GM19035 (cell line): ENCODE measurements at regions not wholly inside any gene's neighbourhood (a gene's known extent, or its start where the extent isn't known, plus 50 kb on each side); places are given as distances from the start of the nearest gene placed in this dataset.
"Not testable (repeated sequence)": the region's sequence is repeated elsewhere in the genome, so short reads cannot be mapped to it uniquely, and the experiment has no call there.

Experiments used
- ATAC-seq: cut with Tn5 transposase; IDR thresholded peaks from one replicate; pipeline ENCODE4 v1.9.1; 2021; ENCODE audit not compliant: unreplicated experiment

DNA sequence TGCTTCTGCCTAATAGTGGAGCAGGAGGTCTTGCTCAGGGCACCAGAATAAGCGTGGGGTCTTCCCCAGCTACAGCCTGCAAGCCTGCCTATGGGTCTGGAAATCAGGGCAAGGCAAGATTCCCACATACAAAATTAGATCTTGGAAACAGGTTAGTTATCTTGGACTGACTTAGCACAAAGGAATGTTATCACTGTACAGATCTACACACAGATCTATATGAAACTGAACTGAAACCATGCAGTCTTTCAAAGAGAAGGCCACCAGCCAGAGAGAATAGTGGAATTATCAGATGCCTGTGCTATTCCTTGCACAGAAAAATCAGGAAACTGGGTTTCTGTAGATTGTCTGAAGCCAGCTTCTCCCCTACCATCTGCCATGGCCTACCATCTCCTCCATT lies 585.7 kb downstream of the ACTL7B start:
- no peak for ATAC-seq

DNA sequence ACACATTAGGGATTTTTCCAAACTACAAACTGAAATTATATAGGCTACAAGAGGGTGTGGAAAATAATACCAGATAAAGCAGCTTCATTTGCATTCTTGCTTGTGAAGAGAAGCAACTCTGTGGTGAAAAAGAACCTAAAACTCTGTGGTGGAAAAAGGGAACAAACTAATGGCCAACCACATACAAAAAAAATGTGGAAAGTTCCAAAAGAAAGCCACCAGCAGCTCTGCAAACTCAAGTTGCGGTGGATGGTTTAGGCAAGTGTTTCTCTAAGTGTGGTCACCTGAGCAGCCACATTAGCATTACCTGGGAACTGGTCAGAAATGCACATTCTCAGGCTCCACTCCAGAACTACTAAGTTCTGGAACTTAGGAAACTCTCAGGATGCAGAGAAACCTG lies 586.4 kb downstream of the ACTL7B start:
- no peak for ATAC-seq

- no peak for ATAC-seq
These were observed 590.7 kb downstream of the ACTL7B start for GRCh38 chr9:108265065-108265464.

DNA sequence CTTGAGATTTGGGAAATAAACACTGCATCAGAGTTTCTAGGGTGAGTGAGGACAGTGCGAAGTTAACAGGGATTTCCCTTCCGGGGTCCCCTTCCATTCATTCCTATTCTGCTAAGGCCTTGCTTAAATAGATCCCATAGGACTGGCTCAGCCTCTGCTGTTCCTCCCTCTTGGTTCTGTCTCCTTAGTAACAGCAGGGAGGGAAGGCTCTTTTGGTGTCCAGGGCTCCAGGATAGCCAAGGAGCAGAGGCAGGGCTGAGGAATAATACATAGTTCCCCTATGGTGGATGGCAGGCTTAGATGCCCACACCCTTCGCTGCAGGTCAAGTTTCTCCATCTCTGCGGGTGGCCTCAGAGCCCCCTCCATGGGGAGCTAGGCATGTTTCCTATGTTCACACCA lies 591.7 kb downstream of the ACTL7B start:
- ATAC-seq: no peak

DNA sequence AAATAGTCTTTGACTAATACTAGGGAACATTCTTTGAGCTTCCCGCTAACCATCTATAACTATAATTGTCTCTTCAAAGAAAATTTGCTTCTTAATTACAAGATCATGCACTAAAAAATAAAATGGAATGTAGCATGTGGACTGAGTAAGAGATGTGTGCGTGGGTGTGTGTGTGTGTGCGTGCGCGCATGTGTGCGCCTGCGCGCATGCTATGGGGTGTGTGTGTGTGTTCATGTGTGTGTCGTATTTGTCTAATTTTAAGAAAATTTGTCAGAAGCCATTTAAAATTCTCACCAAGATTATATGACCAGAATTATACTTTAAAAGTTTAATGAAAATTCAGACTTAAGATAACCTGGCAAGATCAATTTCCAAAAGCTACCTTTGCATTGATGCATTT lies 593.0 kb downstream of the ACTL7B start:
- ATAC-seq: no peak

- no peak for ATAC-seq
These were observed 595.7 kb downstream of the ACTL7B start for GRCh38 chr9:108259917-108260675.

DNA sequence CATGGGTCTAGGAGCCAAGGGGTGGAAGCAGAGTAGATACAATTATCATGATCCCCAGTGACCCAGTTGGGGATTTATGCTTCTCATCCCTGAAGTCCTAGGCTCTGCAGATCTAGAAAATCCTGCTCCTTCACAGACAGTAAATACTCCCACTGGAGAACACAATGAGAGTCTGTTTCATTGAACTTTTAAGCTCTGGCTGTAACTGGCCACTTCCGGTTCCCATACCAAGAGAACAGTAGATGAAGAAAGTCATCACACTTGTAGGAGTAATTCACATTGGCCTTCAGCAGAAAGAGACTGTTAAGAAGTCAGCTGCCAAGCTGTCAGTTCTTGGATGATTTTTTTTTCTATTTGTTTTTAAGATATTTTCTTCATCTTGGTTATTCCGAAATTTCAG lies 597.1 kb downstream of the ACTL7B start:
- ATAC-seq: no peak

DNA sequence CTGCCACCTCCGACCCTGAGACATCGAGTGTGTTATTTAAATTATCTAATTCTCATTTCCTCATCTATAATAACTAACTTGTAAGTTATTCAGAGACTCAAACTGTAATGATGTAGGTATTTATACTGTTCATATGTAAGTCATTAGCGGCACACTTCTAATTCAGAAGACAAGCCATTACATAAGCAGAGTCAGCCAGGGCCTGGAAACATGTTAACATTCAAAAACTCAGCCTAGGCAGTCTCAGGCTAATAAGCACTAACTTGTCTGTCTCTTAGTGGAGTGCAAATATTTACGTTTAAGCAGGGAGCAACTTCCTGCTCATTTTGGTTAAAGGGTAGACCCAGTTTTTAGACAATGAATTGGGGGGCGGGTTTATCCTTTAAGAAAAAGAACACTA lies 598.4 kb downstream of the ACTL7B start:
- ATAC-seq: no peak

GRCh38 chr9:108254236-108254635 lies 601.5 kb downstream of the ACTL7B start:
- no peak for ATAC-seq

DNA sequence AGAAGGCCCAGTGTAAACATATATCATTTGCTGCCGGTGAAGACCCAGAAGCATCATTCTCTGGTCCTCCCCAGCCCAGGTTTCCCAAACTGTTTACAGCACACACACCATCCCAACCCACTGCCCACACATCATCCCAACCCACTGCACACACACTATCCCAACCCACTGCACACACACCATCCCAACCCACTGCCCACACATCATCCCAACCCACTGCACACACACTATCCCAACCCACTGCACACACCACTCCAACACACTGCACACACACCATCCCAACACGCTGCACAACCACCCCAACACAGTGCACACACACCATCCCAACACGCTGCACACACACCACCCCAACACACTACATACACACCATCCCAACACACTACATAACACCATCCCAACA lies 608.4 kb downstream of the ACTL7B start:
- not testable (repeated sequence) for ATAC-seq

- no peak for ATAC-seq
These were observed 609.9 kb downstream of the ACTL7B start for GRCh38 chr9:108245901-108246300.

- ATAC-seq: no peak
These were observed 610.5 kb downstream of the ACTL7B start for GRCh38 chr9:108245331-108245730.

DNA sequence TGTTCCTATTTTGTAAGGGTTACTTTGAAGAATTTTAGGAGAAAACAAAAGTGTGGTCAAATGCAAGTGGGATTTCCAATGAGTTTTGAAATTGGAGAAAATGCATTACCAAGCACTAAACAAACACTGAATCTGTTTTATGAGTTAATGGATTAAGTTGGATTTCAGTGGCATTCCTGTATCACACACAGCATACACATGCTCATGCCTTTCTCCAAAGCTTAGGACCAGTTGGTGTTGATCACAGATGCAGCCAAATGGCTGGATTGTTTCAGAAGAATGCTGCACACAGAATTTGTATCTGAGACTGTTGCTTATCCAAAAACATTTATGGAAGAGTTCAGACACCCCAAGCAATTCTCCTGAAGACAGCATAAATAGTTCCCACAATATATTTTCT lies 611.1 kb downstream of the ACTL7B start:
- ATAC-seq: no peak

DNA sequence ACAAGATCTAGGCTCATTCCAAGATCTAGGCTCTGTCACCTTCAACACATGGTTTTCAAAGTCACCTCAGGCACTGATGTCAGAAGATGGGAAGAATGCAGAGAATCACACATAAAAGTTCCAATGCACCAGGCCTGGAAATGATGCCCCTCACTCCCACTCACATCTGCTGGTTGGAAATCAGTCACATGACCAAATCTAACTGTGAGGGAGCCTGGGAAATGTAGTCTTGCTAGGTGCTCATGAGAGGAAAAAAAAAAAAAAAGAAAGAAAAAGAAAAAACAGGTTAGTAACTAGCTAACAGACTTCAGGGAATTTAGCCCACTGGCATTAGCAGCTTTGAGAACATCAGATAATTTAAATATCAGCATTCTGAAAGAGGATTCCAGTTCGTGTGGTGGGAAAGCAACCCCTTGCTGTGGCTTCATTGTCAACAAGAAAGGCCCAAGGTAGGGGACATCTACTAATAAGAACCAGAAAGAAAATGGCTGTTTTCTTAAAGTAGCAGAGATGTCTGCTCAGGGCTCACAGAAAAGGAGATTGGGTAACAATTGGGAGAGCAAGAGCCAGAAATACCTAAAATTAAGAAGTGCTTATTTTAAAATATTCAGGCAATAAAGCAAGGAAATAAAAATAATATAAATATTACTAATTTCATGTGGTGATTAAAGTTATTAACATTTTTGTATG lies 614.3 kb downstream of the ACTL7B start:
- no peak for ATAC-seq

DNA sequence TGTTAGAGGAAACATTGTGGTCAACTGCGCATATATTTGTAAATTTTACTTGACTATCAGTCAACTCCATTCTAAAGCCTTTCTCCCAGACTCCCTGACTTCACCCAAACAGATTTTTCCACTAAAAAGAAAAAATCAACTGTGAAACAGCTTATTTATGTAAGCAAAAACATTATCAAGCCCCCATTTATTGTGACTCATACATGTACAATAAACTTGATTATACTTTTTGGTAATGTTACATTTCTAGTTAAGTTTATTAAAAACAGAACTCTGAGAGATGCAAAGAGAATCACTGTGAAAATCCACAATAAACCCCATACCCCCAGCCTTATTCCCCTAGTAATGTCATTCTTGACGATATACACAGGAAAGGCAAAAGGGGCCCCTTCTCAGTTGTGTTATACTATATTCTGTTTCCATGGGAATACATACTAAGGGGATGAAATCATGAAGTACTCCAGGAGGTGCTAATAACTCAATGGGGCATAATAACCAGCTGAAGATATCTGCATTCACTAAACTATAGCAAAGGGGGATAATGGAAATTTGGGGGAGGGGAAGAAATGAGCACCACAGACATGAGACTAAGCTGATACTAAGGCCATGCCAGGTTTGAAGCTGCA lies 616.0 kb downstream of the ACTL7B start:
- ATAC-seq: no peak

DNA sequence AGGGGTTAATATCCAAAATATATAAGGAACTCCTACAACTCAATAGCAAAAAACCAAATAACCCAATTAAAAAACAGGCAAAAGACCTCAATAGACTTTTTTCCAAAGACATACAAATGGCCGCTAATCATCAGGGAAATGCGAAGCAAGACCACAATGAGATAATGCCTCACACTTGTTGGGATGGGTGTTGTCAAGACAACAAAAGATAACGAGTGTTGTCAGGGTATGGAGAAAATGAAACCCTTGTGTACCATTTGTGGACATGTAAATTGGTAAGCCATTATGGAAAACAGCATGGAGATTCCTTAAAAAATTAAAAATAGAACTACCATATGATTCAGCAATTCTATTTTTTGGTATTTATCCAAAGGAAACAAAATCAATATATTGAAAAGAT lies 620.2 kb downstream of the ACTL7B start:
- no peak for ATAC-seq

DNA sequence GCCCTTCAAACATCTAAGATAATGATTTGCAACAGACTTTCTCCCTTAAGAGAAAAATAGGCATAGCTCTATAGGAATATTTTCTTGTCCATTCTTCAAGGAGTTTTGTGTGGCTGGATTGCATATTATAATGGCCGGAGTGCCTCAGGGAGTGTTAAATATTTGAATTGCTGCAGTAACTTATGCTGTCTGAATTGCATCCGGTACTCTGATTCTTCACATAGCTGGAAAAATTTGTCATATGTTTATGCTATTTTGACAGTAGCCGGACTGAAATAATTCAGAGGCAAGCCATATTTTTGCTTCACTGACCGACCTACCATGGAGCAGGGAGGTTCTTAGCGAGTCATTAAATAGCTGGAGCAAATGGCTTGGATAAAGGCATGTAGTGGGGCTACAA lies 621.0 kb downstream of the ACTL7B start:
- no peak for ATAC-seq

DNA sequence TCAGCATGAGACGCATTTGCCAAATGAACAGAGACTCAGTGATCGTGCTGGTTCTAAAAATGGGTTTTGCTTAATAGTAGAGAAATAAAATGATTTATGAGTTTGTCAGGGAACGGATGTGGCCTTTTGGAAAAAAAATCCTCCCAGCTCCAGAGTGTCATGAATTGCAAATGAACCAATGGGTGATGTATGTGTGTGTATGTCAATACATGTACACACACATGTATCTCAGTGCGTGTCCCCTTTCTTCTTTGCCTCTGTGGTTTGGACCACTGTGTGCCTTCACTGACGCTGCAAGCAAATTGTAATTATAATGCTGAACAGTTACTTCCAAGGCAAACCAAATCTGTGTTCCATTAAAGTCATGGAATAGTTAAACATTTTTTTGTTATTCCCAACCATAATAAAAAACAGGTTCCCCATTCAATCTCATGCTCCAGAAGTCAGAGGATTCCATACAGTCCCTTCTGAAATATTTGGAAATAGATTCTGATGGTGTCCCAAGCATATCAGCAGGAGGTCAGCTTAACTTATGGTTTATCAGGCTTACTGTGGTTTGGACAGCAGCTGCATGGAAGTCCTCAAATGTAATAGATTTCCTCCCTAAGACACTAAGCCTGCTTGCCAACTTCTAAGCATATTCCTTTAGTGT lies 630.5 kb downstream of the ACTL7B start:
- no peak for ATAC-seq

DNA sequence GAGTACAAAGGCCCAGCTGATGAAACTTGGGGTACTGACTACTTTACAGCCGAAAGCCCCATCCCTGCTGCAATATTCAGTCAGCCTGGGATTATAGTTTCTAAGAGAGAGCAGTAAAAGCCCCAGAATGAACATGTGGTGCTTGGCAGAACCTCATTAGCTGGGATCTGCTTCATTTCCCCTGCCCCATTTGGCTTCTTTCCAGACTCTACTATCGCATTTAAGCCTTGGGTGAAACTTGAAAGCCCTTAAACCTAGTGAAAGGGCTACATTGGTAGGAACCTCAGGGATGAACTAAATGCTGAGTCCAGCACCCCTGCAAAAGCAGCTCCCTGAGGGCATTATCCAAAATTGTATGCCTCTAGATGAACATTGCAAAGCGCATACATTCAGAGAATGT lies 631.1 kb downstream of the ACTL7B start:
- ATAC-seq: no peak

DNA sequence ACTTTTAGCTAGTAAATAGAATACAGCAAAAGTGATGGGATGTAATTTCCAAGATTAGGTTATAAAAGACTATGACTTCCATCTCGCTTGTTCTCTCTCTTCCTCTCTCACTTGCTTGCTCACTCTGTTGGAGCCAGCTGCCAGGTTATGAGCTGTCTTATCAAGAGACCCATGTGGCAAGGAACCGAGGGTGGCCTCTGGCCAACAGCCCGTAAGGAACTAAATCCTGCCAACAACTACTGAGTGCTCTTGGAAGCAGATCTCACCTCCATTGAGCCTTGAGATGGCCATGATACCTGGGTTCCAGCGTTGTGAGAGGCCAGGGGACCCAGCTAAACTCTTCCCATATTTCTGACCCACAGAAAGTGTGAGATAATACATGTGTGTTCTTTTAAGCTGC lies 636.1 kb downstream of the ACTL7B start:
- no peak for ATAC-seq

DNA sequence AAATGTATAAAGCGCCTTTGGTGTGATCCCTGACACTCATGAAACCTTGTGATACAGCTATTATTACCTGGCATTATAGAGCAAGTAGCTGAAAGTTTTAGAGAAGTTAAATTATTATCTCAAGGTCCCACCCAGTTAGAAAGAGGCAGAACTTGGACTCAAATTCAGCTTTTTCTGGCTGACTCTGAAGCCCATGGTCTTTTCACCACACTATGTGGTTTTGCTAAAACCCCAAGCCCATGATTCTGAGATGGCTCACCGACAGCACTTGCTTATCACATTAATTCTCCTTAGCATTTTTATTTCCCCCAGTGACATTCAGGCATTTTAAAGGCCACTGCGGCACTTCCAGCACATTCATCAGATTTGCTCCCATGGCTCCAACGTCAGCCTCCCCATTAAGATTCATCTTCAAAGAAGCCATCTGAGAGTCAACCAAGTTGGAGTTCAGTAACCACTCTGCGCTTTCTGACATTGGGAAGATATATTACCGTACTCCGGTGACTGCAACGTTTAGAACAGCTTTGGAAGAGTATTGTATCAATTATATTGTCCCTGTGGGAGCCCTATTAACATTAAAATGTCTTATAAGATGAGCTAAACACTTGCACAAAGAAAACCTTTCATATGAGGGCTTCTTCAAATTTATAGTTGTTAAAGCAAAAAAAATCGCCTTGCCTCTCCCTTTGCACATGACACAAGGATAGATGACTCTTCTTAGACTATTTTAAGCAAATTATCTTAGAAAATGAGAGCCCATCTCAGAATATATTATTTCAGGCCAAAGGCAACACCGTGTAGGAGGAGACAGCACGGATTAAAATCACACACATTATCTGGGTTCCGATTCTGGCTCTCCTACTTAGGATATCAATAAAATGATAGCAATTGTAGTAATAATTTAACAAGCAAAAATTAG lies 638.1 kb downstream of the ACTL7B start:
- ATAC-seq: no peak
